ENCODE measurements at regions not wholly inside any gene's neighbourhood (a gene's known extent, or its start where the extent isn't known, plus 50 kb on each side); places are given as distances from the start of the nearest gene placed in this dataset.

DNA sequence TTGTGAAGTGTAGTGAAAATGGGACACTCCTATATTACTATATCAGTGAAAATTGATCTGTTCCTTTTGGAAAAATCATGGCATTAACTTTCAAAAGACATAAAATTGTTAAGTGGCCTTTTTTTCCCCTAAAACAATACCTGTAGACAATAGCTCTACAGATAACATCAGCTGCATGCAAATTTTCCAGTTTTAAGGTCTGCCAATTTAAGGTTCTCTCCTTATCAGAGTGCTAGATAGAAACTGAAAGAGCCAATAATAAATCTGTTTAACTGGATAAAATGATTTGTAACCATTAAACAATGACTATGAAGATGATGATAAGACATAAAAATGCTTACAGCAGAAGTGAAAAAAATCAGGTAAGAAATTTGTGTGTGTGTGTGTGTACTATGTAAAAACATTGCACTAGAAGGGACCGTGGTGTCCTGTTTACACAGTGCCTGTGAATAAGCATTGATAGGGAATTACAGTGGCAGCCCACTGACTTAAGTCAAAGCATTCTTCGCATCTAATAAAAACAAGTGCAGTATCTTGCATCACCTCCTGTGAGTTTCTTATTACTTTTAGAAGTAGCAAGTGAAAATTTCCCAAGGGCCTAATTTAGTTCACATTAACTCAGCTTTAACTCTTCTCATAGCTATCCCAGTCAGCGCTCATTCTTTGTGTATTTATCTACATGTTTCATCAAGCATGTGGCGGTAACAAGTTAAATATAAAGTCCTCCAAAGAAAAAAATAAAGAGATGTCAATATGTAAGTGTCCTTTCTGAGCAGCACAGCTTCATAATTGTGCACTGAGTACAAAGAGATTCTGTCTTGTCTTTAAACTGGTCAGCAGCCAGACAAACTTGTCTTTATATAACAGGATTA is 261.9 kb downstream of the ARL4A start:
- TF ChIP-seq, protein P1, sequence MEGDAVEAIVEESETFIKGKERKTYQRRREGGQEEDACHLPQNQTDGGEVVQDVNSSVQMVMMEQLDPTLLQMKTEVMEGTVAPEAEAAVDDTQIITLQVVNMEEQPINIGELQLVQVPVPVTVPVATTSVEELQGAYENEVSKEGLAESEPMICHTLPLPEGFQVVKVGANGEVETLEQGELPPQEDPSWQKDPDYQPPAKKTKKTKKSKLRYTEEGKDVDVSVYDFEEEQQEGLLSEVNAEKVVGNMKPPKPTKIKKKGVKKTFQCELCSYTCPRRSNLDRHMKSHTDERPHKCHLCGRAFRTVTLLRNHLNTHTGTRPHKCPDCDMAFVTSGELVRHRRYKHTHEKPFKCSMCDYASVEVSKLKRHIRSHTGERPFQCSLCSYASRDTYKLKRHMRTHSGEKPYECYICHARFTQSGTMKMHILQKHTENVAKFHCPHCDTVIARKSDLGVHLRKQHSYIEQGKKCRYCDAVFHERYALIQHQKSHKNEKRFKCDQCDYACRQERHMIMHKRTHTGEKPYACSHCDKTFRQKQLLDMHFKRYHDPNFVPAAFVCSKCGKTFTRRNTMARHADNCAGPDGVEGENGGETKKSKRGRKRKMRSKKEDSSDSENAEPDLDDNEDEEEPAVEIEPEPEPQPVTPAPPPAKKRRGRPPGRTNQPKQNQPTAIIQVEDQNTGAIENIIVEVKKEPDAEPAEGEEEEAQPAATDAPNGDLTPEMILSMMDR (IDR thresholded peaks at IDR 0.05; ENCODE audit: insufficient read depth, low read length): no peak
- TF ChIP-seq, protein P2, sequence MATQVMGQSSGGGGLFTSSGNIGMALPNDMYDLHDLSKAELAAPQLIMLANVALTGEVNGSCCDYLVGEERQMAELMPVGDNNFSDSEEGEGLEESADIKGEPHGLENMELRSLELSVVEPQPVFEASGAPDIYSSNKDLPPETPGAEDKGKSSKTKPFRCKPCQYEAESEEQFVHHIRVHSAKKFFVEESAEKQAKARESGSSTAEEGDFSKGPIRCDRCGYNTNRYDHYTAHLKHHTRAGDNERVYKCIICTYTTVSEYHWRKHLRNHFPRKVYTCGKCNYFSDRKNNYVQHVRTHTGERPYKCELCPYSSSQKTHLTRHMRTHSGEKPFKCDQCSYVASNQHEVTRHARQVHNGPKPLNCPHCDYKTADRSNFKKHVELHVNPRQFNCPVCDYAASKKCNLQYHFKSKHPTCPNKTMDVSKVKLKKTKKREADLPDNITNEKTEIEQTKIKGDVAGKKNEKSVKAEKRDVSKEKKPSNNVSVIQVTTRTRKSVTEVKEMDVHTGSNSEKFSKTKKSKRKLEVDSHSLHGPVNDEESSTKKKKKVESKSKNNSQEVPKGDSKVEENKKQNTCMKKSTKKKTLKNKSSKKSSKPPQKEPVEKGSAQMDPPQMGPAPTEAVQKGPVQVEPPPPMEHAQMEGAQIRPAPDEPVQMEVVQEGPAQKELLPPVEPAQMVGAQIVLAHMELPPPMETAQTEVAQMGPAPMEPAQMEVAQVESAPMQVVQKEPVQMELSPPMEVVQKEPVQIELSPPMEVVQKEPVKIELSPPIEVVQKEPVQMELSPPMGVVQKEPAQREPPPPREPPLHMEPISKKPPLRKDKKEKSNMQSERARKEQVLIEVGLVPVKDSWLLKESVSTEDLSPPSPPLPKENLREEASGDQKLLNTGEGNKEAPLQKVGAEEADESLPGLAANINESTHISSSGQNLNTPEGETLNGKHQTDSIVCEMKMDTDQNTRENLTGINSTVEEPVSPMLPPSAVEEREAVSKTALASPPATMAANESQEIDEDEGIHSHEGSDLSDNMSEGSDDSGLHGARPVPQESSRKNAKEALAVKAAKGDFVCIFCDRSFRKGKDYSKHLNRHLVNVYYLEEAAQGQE (IDR thresholded peaks at IDR 0.05; ENCODE audit: insufficient replicate concordance, low read depth): no peak
